Transverse colon (tissue), 4 donors: ENCODE measurements at regions not wholly inside any gene's neighbourhood (a gene's known extent, or its start where the extent isn't known, plus 50 kb on each side); places are given as distances from the start of the nearest gene placed in this dataset.

Experiments
- DNase-seq: peaks from one replicate; pipeline ENCODE4 v3.0.0-alpha.2; 2019
- H3K27ac ChIP-seq, 4 donors: fragments of 200-600 bp; sonication (generic); 2 replicates each; pipeline ENCODE4 v1.5.1; 2016 to 2018; ENCODE audit warnings: inconsistent platforms in 4 of 4
- H3K27me3 ChIP-seq: fragments of 200-600 bp; sonication (generic); 2 replicates; pipeline ENCODE4 v1.5.1; 2017; ENCODE audit warnings: inconsistent platforms
- H3K36me3 ChIP-seq, 4 donors: fragments of 200-600 bp; sonication (generic); 2 replicates each; pipeline ENCODE4 v1.5.1; 2017 to 2019; ENCODE audit warnings: inconsistent platforms in 4 of 4
- H3K4me1 ChIP-seq, 4 donors: fragments of 200-600 bp; sonication (generic); 2 replicates each; pipeline ENCODE4 v1.5.1; 2017 to 2020; ENCODE audit warnings: inconsistent platforms in 4 of 4
- H3K4me3 ChIP-seq, 4 donors: fragments of 200-600 bp; sonication (generic); 1 replicate in 1 of 4; 2 replicates in 3 of 4; pipeline versions ENCODE4 v1.5.1 to v1.6.1; 2017 to 2019; ENCODE audit warnings: inconsistent platforms in 4 of 4
- H3K9me3 ChIP-seq, 2 donors: fragments of 200-600 bp; sonication (generic); 2 replicates each; pipeline ENCODE4 v1.5.1; 2017 to 2019; ENCODE audit warnings: inconsistent platforms in 2 of 2
- EP300 ChIP-seq: sonication (generic); formaldehyde crosslinking; IDR thresholded peaks from one replicate; pipeline ENCODE4 v1.6.1; 2017; ENCODE audit warnings: antibody characterized with exemption, low read depth
- POLR2A ChIP-seq: fragments of 450-650 bp; IDR thresholded peaks from one replicate; pipeline ENCODE4 v1.6.1; 2016; ENCODE audit warnings: antibody characterized with exemption, mild to moderate bottlenecking, moderate library complexity
- POLR2AphosphoS5 ChIP-seq, 3 donors: sonication (generic); formaldehyde crosslinking; IDR thresholded peaks; one replicate each; pipeline ENCODE4 v1.6.1; 2016; ENCODE audit warnings: antibody characterized with exemption in 3 of 3
- WGBS, 2 donors: methylation state at CpG; one replicate each; pipeline ENCODE4 v1.1.5; 2018; ENCODE audit warnings: low coverage in 1 of 2; 5-methylcytosine and 5-hydroxymethylcytosine counted together
- in situ Hi-C, 4 donors: fragments of 200-750 bp; cut with MboI; loops; one replicate each; pipeline versions ENCODE4 v1.15.0 to v1.15.1; 2017; ENCODE audit warnings: low sequenced_read_pairs in 3 of 4, low pct_ligation_motif_present in 1 of 4, low pct_unique_long_range_greater_than_20kb in 1 of 4
- intact Hi-C: fragments of 100-400 bp; cut with DNase I; formaldehyde crosslinking; loops from one replicate; pipeline ENCODE4 v1.15.1; 2023; ENCODE audit warnings: low total_unique reads
- TF ChIP-seq, protein P1 (sequence below), 5 experiments: fragments of 200-600 bp in 3 of 5; fragments of 450-650 bp in 2 of 5; sonication (generic) in 3 of 5; IDR thresholded peaks; 1 replicate in 2 of 5; 2 replicates in 3 of 5; pipeline ENCODE4 v1.5.1; 2016 to 2017; ENCODE audit warnings: antibody characterized with exemption in 5 of 5, inconsistent platforms in 3 of 5, mild to moderate bottlenecking in 2 of 5, moderate library complexity in 1 of 5

DNA sequence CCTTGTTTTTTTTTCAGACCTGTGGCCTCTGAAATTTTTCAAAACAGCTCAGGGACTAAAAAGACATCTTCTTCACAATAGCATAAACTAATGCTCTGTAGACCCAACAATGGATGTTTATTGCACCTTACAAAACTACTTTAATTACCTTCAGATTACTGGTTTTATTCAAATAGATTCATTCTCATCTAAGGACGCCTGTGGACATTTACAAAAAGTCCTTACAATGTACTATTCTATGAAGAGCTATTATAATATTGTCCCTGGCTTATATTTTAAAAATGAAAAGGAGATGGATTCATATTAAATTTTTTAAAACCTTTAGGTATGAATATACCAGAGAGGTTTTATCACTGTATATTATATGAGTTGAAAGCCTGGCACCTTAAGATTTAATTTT, 238.4 kb upstream of the NR5A2 start:
- in situ Hi-C loops: no loop called here
- Histone ChIP-seq H3K36me3 (no peaks in the 10 kb centered on the region), H3K27ac (no peak overlapping the region), H3K4me3 (no peak overlapping the region), H3K4me1 (no peaks in the 10 kb centered on the region), H3K9me3 (no peaks in the 10 kb centered on the region), H3K27me3 (no peaks in the 10 kb centered on the region)
- no peak for TF ChIP-seq POLR2AphosphoS5 (IDR thresholded peaks at IDR 0.05)
- no peak for TF ChIP-seq EP300
- no peak for TF ChIP-seq POLR2A
- TF ChIP-seq, protein P1, sequence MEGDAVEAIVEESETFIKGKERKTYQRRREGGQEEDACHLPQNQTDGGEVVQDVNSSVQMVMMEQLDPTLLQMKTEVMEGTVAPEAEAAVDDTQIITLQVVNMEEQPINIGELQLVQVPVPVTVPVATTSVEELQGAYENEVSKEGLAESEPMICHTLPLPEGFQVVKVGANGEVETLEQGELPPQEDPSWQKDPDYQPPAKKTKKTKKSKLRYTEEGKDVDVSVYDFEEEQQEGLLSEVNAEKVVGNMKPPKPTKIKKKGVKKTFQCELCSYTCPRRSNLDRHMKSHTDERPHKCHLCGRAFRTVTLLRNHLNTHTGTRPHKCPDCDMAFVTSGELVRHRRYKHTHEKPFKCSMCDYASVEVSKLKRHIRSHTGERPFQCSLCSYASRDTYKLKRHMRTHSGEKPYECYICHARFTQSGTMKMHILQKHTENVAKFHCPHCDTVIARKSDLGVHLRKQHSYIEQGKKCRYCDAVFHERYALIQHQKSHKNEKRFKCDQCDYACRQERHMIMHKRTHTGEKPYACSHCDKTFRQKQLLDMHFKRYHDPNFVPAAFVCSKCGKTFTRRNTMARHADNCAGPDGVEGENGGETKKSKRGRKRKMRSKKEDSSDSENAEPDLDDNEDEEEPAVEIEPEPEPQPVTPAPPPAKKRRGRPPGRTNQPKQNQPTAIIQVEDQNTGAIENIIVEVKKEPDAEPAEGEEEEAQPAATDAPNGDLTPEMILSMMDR (IDR thresholded peaks at IDR 0.05): no peak
- WGBS, 2 donors: 56 to 72% methylated on average over 1 of the region's 1 CpG
- no peak for DNase-seq
- intact Hi-C loops: no loop called here

DNA sequence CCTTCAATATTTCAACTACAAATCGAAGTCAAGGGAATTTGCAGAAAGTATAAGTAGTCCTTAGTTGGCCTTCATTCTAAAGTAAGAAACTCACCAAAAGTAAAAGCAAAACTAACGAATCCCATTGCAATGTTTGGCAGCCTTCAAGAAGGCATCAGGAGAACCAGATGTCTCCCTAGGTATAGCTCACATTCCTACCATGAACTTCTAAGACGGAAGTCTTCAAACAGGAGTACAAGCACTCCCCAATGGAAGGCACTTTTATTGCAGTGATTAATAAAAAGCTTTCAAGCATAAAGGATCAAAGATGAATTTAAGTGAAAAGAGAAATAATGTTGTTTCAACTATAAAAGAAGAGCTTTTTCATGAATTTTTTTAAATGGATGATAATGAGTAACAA, 236.0 kb upstream of the NR5A2 start:
- H3K36me3 ChIP-seq: no peaks in the 10 kb centered on the region

DNA sequence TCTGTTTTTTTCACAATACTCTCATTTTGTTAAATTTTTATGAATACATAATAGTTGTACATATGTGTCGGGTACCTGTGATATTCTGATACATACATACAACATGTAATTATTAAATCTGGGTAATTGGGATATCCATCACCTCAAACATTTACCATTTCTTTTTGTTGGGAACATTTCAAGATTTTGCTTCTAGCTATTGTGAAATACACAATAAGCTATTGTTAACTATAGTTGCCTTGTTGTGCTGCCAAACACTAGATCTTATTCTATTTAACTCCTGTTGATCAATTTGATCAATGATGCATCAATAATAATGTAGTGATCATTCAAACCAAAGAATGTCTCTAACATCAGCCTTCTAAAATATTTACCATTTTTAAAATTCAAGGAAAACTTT, 234.6 kb upstream of the NR5A2 start:
- whole genome bisulfite sequencing, 2 donors: 73 to 95% methylated on average over 1 of the region's 1 CpG
- intact Hi-C loops: loop anchor here (10.0 kb wide), 1 partner anchor 562 kb away; no protein-coding TSS in a partner anchor

More for the DNA sequence above, 236.0 kb upstream of the NR5A2 start:
- no peaks in the 10 kb centered on the region for H3K9me3 ChIP-seq
- no peak for TF ChIP-seq POLR2A
- H3K27ac ChIP-seq: no peak overlapping the region
- intact Hi-C loops (loop anchor here (10.0 kb wide), 1 partner anchor 563 kb away; no protein-coding TSS in a partner anchor), in situ Hi-C loops (no loop called here)
- H3K4me3 ChIP-seq: no peak overlapping the region
- no peak for DNase-seq
- H3K4me1 ChIP-seq: no peaks in the 10 kb centered on the region
- WGBS, 2 donors: 74 to 79% methylated on average over 3 of the region's 3 CpGs
- H3K27me3 ChIP-seq: no peaks in the 10 kb centered on the region

DNA sequence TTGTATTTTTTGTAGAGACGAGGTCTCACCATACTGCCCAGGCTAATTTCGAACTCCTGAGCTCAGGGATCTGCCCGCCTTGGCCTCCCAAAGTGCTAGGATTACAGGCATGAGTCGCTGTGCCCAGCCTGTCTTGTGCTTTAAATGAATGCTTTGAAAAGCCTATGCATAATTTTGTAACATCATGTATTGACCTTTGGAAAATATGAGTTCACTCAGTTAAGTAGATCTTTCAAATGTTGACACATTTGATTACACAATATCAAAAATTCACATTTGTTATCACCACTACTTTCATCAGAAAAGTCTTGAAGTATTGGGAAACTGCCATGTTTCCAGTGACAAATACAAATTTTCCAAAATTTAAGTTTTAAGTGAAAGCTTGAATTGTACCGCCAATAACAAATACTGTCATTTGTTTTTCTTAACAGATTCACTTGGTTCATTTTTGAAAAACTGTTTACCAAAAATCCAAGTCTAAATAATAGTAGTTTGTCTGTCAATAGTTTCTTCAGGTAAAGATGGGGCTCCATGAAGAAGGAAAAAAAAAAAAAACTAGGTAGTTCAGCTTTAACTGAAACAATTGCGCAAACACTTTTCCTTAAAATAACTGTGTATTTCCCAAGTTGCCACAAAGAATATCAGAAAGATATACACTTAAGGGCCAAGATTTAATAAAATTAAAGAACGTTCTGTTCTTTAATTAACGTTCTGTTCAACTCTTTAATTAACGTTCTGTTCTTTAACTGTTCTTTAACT, 233.2 kb upstream of the NR5A2 start:
- DNase-seq: no peak
- no peak overlapping the region for H3K27ac ChIP-seq
- TF ChIP-seq POLR2A: no peak
- no peak for TF ChIP-seq POLR2AphosphoS5 (IDR thresholded peaks at IDR 0.05)
- TF ChIP-seq EP300: no peak
- TF ChIP-seq, protein P1 (IDR thresholded peaks at IDR 0.05): no peak
- H3K36me3 ChIP-seq: no peaks in the 10 kb centered on the region
- intact Hi-C loops (loop anchor here (10.0 kb wide), 1 partner anchor 561 kb away; no protein-coding TSS in a partner anchor), in situ Hi-C loops (no loop called here)
- no peak overlapping the region for H3K4me3 ChIP-seq
- H3K9me3 ChIP-seq: no peaks in the 10 kb centered on the region
- no peaks in the 10 kb centered on the region for H3K27me3 ChIP-seq
- no peaks in the 10 kb centered on the region for H3K4me1 ChIP-seq
- WGBS, 2 donors: 88 to 90% methylated on average over 6 to 9 of the region's 9 CpGs

More for the DNA sequence above, 234.6 kb upstream of the NR5A2 start:
- Histone ChIP-seq H3K27ac (no peak overlapping the region), H3K4me1 (no peaks in the 10 kb centered on the region), H3K9me3 (no peaks in the 10 kb centered on the region), H3K4me3 (no peak overlapping the region), H3K36me3 (no peaks in the 10 kb centered on the region), H3K27me3 (no peaks in the 10 kb centered on the region)
- DNase-seq: no peak
- no peak for TF ChIP-seq POLR2A
- no peak for TF ChIP-seq EP300
- TF ChIP-seq, protein P1 (IDR thresholded peaks at IDR 0.05): no peak
- no peak for TF ChIP-seq POLR2AphosphoS5 (IDR thresholded peaks at IDR 0.05)
- in situ Hi-C loops: no loop called here
